AG04450 (cell line): ENCODE measurements at regions not wholly inside any gene's neighbourhood (a gene's known extent, or its start where the extent isn't known, plus 50 kb on each side); places are given as distances from the start of the nearest gene placed in this dataset.
"Not testable (repeated sequence)": the region's sequence is repeated elsewhere in the genome, so short reads cannot be mapped to it uniquely, and the experiment has no call there.

Experiments used
- CTCF ChIA-PET: fragments of 300-600, 350-600 bp; formaldehyde crosslinking; extraction: SDS; loops from one replicate; lab custom pipeline; 2022; ENCODE audit warnings: antibody characterized with exemption, inconsistent platforms; lab: Charles Lee
- POLR2A ChIA-PET: fragments of 350-600 bp; formaldehyde crosslinking; extraction: SDS; loops from one replicate; lab custom pipeline; 2021; ENCODE audit warnings: antibody characterized with exemption, inconsistent platforms; lab: Yijun Ruan, JAX
- DNase-seq: peaks from one replicate; pipeline ENCODE4 v3.0.0-alpha.2; 2011; ENCODE audit warnings: low read depth, low spot score
- H3K27ac ChIP-seq: one replicate; pipeline ENCODE4 v1.5.1; 2012; ENCODE audit warnings: low read depth, low read length, control low read depth
- H3K27me3 ChIP-seq: one replicate; pipeline ENCODE4 v1.6.0; 2012; ENCODE audit warnings: low read length; ENCODE audit not compliant: control insufficient read depth, insufficient read depth
- H3K4me3 ChIP-seq: 2 replicates; pipeline ENCODE4 v1.5.1; 2011; ENCODE audit warnings: mild to moderate bottlenecking, low read depth, low read length, control low read depth
- H3K9me3 ChIP-seq: 2 replicates; pipeline ENCODE4 v1.5.1; 2012; ENCODE audit warnings: low read length; ENCODE audit not compliant: control insufficient read depth, insufficient read depth
- TF ChIP-seq, protein P1 (sequence below): IDR thresholded peaks from 2 replicates; pipeline ENCODE4 v1.5.1; 2011; ENCODE audit warnings: low read depth, low read length, control low read depth, inconsistent platforms

DNA sequence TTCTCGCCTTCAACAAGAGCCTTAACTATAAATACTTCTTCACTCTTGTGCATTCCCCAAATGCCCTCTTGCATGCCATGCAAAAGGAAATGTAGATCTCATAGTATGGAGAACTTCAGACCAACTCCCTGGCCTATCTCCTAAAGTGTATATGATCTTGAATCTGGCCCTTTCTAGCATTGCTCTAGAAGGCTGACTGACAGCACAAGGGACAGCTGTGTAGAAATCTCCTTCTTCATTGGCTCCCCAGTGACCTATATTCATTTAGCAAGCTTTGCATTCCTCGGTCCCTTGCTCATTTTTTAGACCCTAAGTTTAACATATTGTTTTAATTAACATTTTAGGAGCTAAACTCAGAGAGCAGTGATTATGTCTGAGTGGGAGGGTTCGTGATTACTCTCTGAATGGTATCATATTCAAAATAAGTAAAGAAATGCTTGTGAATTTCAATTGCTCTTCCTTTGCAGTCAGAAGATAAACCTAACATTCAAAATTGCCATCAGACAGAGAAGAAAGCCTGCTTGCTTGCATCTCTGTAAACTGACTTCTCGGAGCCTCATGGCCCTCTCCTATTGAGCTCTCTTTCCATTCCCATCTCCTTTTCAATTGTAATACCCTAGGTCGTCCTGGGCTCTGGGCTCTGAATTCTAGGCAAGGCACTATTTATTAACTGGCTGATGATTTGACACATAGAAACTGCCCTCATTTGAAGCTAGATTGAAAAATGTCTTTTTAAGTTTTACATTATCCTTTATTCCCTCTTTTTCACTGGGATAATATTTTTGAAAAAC, 120.3 kb upstream of the PRKG2 start:
- no peak for DNase-seq
- ChIA-PET CTCF (interaction anchor here (0.6 to 5.2 kb wide), 5 partner anchors 16 to 425 kb away, joined by 3 to 54 read pairs (median 5); no protein-coding TSS in a partner anchor), POLR2A (no interaction called here)
- Histone ChIP-seq H3K4me3 (no peak overlapping the region), H3K27me3 (no peaks in the 10 kb centered on the region), H3K9me3 (no peaks in the 10 kb centered on the region), H3K27ac (no peak overlapping the region)
- TF ChIP-seq, protein P1, sequence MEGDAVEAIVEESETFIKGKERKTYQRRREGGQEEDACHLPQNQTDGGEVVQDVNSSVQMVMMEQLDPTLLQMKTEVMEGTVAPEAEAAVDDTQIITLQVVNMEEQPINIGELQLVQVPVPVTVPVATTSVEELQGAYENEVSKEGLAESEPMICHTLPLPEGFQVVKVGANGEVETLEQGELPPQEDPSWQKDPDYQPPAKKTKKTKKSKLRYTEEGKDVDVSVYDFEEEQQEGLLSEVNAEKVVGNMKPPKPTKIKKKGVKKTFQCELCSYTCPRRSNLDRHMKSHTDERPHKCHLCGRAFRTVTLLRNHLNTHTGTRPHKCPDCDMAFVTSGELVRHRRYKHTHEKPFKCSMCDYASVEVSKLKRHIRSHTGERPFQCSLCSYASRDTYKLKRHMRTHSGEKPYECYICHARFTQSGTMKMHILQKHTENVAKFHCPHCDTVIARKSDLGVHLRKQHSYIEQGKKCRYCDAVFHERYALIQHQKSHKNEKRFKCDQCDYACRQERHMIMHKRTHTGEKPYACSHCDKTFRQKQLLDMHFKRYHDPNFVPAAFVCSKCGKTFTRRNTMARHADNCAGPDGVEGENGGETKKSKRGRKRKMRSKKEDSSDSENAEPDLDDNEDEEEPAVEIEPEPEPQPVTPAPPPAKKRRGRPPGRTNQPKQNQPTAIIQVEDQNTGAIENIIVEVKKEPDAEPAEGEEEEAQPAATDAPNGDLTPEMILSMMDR: no peak

DNA sequence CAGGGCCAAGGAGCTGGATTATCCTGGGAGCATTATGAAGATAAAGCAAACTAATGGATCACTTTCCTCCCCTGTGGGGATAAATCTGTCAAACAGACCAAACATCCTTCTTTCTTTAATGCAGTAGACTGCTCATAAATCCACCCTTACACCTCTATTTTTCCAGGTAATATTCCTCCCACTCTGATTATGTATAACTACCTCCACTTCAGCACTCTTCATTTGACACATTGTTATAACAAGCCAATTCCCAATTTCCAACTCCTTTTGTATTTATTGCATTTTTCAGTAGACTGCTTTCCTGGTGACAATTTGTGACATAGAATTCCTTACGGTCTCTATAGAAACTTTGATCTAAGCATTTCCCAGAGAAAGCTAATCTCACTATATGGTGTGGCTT, 115.0 kb upstream of the PRKG2 start:
- TF ChIP-seq, protein P1: no peak
- CTCF ChIA-PET: interaction anchor here (2.0 kb wide), 1 partner anchor 22 kb away, joined by 8 read pairs; no protein-coding TSS in a partner anchor
- no peak overlapping the region for H3K27ac ChIP-seq
- POLR2A ChIA-PET: no interaction called here
- no peak overlapping the region for H3K4me3 ChIP-seq
- no peaks in the 10 kb centered on the region for H3K27me3 ChIP-seq
- no peak for DNase-seq
- no peaks in the 10 kb centered on the region for H3K9me3 ChIP-seq

DNA sequence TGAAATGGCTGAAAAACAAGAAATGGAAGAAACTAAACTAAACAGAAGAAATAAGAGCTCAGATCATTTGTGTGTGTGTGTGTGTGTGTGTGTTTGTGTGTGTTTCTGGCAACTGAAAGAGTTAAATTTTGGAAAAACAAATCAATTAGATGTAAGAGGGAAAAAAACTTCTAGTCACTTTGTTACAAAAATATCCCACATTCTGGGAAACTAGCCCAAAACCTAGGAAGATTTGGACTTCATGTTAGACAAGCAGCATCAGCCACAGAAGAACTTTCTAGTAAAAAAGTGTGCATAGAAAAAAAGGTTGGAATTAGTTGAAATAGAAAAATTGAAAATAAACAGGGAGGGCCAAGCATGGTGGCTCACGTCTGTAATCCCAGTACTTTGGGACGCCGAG, 111.6 kb upstream of the PRKG2 start:
- H3K27me3 ChIP-seq: no peaks in the 10 kb centered on the region
- ChIA-PET CTCF (interaction anchor here (0.9 to 3.6 kb wide), 2 partner anchors 25 to 43 kb away, joined by 3 to 22 read pairs; no protein-coding TSS in a partner anchor), POLR2A (no interaction called here)
- TF ChIP-seq, protein P1: no peak
- no peak overlapping the region for H3K4me3 ChIP-seq
- H3K9me3 ChIP-seq: peaks cover 1% of the 10 kb centered on the region
- DNase-seq: no peak
- H3K27ac ChIP-seq: no peak overlapping the region

DNA sequence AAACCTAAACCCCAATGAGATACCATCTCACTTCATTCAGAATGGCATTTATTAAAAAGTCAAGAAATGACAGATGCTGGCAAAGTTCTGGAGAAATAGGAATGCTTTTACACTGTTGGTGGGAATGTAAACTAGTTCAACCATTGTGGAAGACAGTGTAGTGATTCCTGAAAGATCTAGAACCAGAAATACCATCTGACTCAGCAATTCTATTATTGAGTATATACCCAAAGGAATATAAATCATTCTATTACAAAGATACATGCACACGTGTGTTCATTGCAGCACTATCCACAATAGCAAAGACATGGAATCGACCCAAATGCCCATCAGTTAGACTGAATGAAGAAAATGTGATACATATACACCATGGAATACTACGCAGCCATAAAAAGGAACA, 109.6 kb upstream of the PRKG2 start:
- DNase-seq, H3K4me3 ChIP-seq, H3K9me3 ChIP-seq, H3K27ac ChIP-seq, POLR2A ChIA-PET, H3K27me3 ChIP-seq: not testable (repeated sequence)
- CTCF ChIA-PET: interaction anchor here (3.6 kb wide), 1 partner anchor 27 kb away, joined by 22 read pairs; no protein-coding TSS in a partner anchor

DNA sequence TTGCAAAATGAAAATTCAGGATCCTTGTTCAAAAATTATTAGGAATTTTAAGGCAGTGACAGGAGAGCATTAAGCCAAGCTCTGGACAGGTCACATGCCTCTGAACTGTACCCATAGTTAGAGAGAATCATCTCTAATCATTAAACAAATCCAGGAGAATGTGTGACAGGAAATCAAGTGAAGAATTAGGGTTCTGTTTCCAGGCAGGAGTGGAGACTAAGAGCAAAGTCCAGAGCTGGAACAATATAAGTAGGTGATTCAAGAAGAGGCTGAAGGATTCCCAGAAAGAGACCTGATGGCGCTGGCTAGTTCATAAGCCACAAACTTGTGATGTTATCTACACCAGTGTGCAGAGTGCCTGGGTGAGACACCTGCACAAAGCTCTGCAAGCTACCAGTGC, 104.6 kb upstream of the PRKG2 start:
- CTCF ChIA-PET: interaction anchor here (3.3 to 9.3 kb wide), 2 partner anchors 33 to 249 kb away, joined by 9 to 85 read pairs; no protein-coding TSS in a partner anchor

More for the DNA sequence above, 104.6 kb upstream of the PRKG2 start:
- Histone ChIP-seq H3K27me3 (no peaks in the 10 kb centered on the region), H3K27ac (no peak overlapping the region), H3K9me3 (peaks cover 6% of the 10 kb centered on the region), H3K4me3 (no peak overlapping the region)
- TF ChIP-seq, protein P1: no peak
- POLR2A ChIA-PET: no interaction called here
- no peak for DNase-seq
